Hepatocyte (in vitro differentiated cells): ENCODE measurements at regions not wholly inside any gene's neighbourhood (a gene's known extent, or its start where the extent isn't known, plus 50 kb on each side); places are given as distances from the start of the nearest gene placed in this dataset.

Source experiments
- DNase-seq: peaks from one replicate; pipeline ENCODE4 v3.0.0-alpha.2; 2016; ENCODE audit warnings: low spot score
- H2AFZ ChIP-seq: fragments of 200-600 bp; sonication (generic); 2 replicates; pipeline ENCODE4 v1.6.0; 2016; ENCODE audit warnings: antibody characterized with exemption, mild to moderate bottlenecking
- H3K27ac ChIP-seq: fragments of 200-600 bp; sonication (generic); 2 replicates; pipeline ENCODE4 v1.5.1; 2016; ENCODE audit warnings: mild to moderate bottlenecking
- H3K27me3 ChIP-seq: fragments of 200-600 bp; sonication (generic); 2 replicates; pipeline ENCODE4 v1.6.1; 2016
- H3K36me3 ChIP-seq: fragments of 200-600 bp; sonication (generic); replicated peaks from 2 replicates; pipeline ENCODE4 v1.5.1; 2016; ENCODE audit warnings: low read depth; ENCODE audit not compliant: insufficient read depth
- H3K4me1 ChIP-seq: fragments of 200-600 bp; sonication (generic); 2 replicates; pipeline ENCODE4 v1.5.1; 2016; ENCODE audit warnings: mild to moderate bottlenecking, moderate library complexity; ENCODE audit not compliant: insufficient read depth
- H3K4me2 ChIP-seq: fragments of 200-600 bp; sonication (generic); 2 replicates; pipeline ENCODE4 v1.6.0; 2016
- H3K4me3 ChIP-seq: fragments of 200-600 bp; sonication (generic); 2 replicates; pipeline ENCODE4 v1.5.1; 2016; ENCODE audit warnings: mild to moderate bottlenecking
- H3K79me2 ChIP-seq: fragments of 200-600 bp; sonication (generic); 2 replicates; pipeline ENCODE4 v1.6.0; 2017; ENCODE audit warnings: mild to moderate bottlenecking
- H3K9me2 ChIP-seq: fragments of 200-600 bp; sonication (generic); replicated peaks from 2 replicates; pipeline ENCODE4 v1.6.0; 2017; ENCODE audit warnings: mild to moderate bottlenecking; ENCODE audit not compliant: insufficient read depth
- H3K9me3 ChIP-seq: fragments of 200-600 bp; sonication (generic); 2 replicates; pipeline ENCODE4 v1.5.1; 2016; ENCODE audit warnings: low read depth, mild to moderate bottlenecking
- H4K20me1 ChIP-seq: fragments of 200-600 bp; sonication (generic); 2 replicates; pipeline ENCODE4 v1.6.0; 2016; ENCODE audit warnings: mild to moderate bottlenecking; ENCODE audit not compliant: insufficient read depth, poor library complexity, severe bottlenecking
- EZH2 ChIP-seq: fragments of 200-600 bp; sonication (generic); IDR thresholded peaks from 2 replicates; pipeline ENCODE4 v1.6.1; 2016; ENCODE audit warnings: antibody characterized with exemption, mild to moderate bottlenecking, borderline replicate concordance
- EZH2phosphoT487 ChIP-seq: fragments of 200-600 bp; sonication (generic); IDR thresholded peaks from one replicate; pipeline ENCODE4 v1.6.1; 2018; ENCODE audit warnings: antibody characterized with exemption, mild to moderate bottlenecking, low read depth, moderate library complexity; ENCODE audit not compliant: unreplicated experiment, severe bottlenecking
- WGBS: methylation state at CpG from one replicate; pipeline ENCODE4 v1.1.6; 2016; ENCODE audit warnings: low lambda C conversion rate; ENCODE audit errors: missing lambda C conversion rate; 5-methylcytosine and 5-hydroxymethylcytosine counted together
- TF ChIP-seq, protein P1 (sequence below): fragments of 200-600 bp; sonication (generic); IDR thresholded peaks from 2 replicates; pipeline ENCODE4 v1.5.1; 2016; ENCODE audit warnings: antibody characterized with exemption, mild to moderate bottlenecking; ENCODE audit not compliant: poor library complexity

DNA sequence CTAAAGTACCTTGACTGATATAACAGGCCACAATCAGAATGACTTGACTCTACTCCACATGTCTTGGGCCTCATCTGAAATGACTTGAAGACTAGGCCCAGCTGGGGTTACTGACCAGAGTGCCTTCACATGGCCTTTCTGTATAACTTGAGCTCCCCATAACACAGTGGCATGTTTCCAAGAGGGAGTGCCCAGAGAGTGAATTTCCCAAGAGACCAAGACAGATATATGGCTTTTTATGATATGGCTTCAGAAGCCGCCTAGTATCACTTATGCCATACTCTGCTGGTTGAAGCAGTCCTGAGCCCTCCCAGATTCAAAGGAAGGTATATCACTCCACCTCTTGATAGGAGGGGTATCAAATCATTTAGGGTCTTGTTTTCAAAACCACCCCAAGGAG lies 357.5 kb upstream of the EEF2KMT start:
- no peaks in the 10 kb centered on the region for H3K79me2 ChIP-seq
- H3K27ac ChIP-seq: no peak overlapping the region
- DNase-seq: no peak
- H3K9me2 ChIP-seq: no peaks in the 10 kb centered on the region
- H2AFZ ChIP-seq: no peak overlapping the region
- H3K4me2 ChIP-seq: no peak overlapping the region
- H3K36me3 ChIP-seq: no peaks in the 10 kb centered on the region
- H3K4me3 ChIP-seq: no peak overlapping the region
- no peaks in the 10 kb centered on the region for H3K9me3 ChIP-seq
- no peaks in the 10 kb centered on the region for H4K20me1 ChIP-seq
- 93% methylated on average over 1 of the region's 1 CpG for WGBS
- H3K4me1 ChIP-seq: no peaks in the 10 kb centered on the region
- TF ChIP-seq EZH2phosphoT487: no peak
- H3K27me3 ChIP-seq: peaks cover 4% of the 10 kb centered on the region

DNA sequence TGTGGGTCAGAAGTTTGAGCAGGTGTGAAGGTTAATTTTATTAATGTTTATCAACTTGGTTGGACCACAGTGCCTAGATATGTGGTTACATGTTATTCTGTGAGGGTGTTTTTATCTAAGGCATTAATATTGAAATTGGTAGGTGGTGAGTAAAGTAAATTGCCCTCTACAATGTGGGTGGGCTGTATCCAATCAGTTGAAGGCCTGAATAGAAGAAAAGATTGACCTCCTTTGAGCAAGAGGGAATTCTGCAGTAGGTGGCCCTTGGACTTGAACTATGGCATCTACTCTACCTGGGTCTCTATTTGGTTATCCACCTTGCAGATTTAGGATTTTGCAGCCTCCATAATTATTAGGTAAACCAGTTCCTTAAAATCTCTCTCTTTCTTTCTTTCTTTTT lies 356.8 kb upstream of the EEF2KMT start:
- no peak overlapping the region for H3K27ac ChIP-seq
- H2AFZ ChIP-seq: no peak overlapping the region
- H3K27me3 ChIP-seq: peaks cover 8% of the 10 kb centered on the region
- H3K4me3 ChIP-seq: no peak overlapping the region
- no peaks in the 10 kb centered on the region for H3K9me2 ChIP-seq
- H3K4me2 ChIP-seq: no peak overlapping the region
- H3K36me3 ChIP-seq: no peaks in the 10 kb centered on the region
- no peaks in the 10 kb centered on the region for H3K9me3 ChIP-seq
- H3K79me2 ChIP-seq: no peaks in the 10 kb centered on the region
- no peaks in the 10 kb centered on the region for H3K4me1 ChIP-seq
- no peak for DNase-seq
- TF ChIP-seq EZH2phosphoT487 (no peak), EZH2 (no peak)
- TF ChIP-seq, protein P1, sequence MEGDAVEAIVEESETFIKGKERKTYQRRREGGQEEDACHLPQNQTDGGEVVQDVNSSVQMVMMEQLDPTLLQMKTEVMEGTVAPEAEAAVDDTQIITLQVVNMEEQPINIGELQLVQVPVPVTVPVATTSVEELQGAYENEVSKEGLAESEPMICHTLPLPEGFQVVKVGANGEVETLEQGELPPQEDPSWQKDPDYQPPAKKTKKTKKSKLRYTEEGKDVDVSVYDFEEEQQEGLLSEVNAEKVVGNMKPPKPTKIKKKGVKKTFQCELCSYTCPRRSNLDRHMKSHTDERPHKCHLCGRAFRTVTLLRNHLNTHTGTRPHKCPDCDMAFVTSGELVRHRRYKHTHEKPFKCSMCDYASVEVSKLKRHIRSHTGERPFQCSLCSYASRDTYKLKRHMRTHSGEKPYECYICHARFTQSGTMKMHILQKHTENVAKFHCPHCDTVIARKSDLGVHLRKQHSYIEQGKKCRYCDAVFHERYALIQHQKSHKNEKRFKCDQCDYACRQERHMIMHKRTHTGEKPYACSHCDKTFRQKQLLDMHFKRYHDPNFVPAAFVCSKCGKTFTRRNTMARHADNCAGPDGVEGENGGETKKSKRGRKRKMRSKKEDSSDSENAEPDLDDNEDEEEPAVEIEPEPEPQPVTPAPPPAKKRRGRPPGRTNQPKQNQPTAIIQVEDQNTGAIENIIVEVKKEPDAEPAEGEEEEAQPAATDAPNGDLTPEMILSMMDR: no peak
- no peaks in the 10 kb centered on the region for H4K20me1 ChIP-seq

DNA sequence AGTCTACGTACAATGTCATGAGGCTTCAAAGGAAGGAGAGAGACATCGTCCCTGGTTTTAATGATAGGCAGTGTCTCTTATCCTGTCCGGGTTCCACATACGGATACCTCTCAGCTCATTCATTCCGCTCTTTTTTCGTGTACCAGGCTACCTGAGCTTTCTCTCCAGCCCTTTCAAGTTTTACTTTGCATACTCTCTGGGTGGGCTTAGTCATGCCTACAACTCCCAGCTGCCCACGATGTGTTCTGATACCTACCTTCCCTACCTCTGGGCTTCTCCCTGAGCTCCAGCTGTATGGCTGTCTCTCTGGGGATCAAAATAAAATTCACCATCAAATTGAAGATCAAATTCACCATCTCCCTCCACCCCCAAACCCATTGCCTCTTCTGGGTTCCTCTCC lies 354.0 kb upstream of the EEF2KMT start:
- Histone ChIP-seq H3K27me3 (peaks cover 8% of the 10 kb centered on the region), H3K9me2 (no peaks in the 10 kb centered on the region), H2AFZ (no peak overlapping the region), H3K27ac (no peak overlapping the region), H3K9me3 (no peaks in the 10 kb centered on the region), H3K4me3 (no peak overlapping the region), H3K4me2 (no peak overlapping the region), H4K20me1 (no peaks in the 10 kb centered on the region), H3K79me2 (no peaks in the 10 kb centered on the region), H3K4me1 (no peaks in the 10 kb centered on the region), H3K36me3 (no peaks in the 10 kb centered on the region)
- no peak for DNase-seq
- TF ChIP-seq, protein P1: no peak
- 32% methylated on average over 7 of the region's 7 CpGs for WGBS

DNA sequence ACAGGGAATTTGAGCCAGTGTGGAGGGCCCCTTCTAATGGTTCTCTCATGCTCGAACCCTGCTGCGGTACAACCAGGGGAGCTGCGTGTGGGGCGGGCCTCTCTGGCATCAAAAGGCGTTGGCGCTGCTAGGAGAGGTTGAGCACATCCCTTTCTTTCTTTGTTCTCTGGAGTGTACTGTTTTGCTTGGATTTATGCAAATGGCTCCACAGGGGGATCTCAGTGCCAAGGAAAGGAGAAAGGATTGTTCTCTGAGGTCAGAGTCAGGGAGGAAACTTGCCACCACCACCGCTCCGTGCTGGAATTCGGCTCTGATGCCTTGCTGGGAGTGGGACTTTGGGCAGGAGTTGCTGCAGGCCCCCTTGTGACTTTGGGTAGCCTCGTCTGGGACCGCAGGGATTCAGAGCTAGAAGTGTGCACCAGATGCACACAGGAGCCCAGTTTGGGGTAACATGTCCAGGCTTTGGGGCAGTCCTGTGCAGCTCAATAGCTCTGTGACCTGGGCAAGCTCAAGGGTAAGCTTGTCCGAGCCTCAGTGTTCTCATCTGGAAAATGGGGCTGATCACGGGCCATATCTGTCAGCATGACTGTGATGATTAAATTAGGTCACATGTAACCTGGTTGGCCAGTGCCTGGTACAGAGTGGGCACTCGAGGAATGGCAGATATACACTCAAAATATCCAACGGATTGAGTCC lies 353.0 kb upstream of the EEF2KMT start:
- Histone ChIP-seq H3K4me2 (no peak overlapping the region), H2AFZ (no peak overlapping the region), H3K9me2 (no peaks in the 10 kb centered on the region), H4K20me1 (no peaks in the 10 kb centered on the region), H3K4me1 (no peaks in the 10 kb centered on the region), H3K9me3 (no peaks in the 10 kb centered on the region), H3K27ac (no peak overlapping the region), H3K36me3 (no peaks in the 10 kb centered on the region), H3K79me2 (no peaks in the 10 kb centered on the region), H3K4me3 (no peak overlapping the region), H3K27me3 (peaks cover 18% of the 10 kb centered on the region)
- 37% methylated on average over 15 of the region's 15 CpGs for WGBS
- DNase-seq: no peak
- TF ChIP-seq EZH2phosphoT487 (no peak), EZH2 (no peak)
- TF ChIP-seq, protein P1: no peak
